GM12878 (cell line): ENCODE measurements at regions not wholly inside any gene's neighbourhood (a gene's known extent, or its start where the extent isn't known, plus 50 kb on each side); places are given as distances from the start of the nearest gene placed in this dataset.

Experiments used
- CEBPB ChIP-seq, 2 experiments: fragments of 150-350 bp in 1 of 2; IDR thresholded peaks; 2 replicates each; pipeline ENCODE4 v1.6.1; 2012 to 2014; ENCODE audit warnings: low read depth in 2 of 2, low read length in 2 of 2, borderline replicate concordance in 1 of 2, inconsistent platforms in 1 of 2
- CHD4 ChIP-seq: fragments of 200-600 bp; sonication (generic); IDR thresholded peaks from 2 replicates; pipeline ENCODE4 v1.6.1; 2016; ENCODE audit warnings: mild to moderate bottlenecking
- CREM ChIP-seq: IDR thresholded peaks from 2 replicates; pipeline ENCODE4 v1.6.1; 2014; ENCODE audit warnings: antibody characterized with exemption, low read depth
- FOXM1 ChIP-seq: IDR thresholded peaks from 2 replicates; pipeline ENCODE4 v1.6.1; 2012; ENCODE audit warnings: low read depth, mild to moderate bottlenecking, inconsistent platforms, low read length, moderate library complexity
- NFYB ChIP-seq: IDR thresholded peaks from 2 replicates; pipeline ENCODE4 v1.6.1; 2011; ENCODE audit warnings: low read depth, mild to moderate bottlenecking, low read length, improper control_type of control experiment, moderate library complexity; ENCODE audit not compliant: insufficient read depth
- POLR2A ChIP-seq: IDR thresholded peaks from 2 replicates; pipeline ENCODE4 v1.6.1; 2011; ENCODE audit warnings: low read depth, mild to moderate bottlenecking, low read length
- RB1 ChIP-seq: fragments of 450-650 bp; formaldehyde crosslinking; IDR thresholded peaks from 2 replicates; pipeline ENCODE4 v1.6.1; 2017; ENCODE audit warnings: mild to moderate bottlenecking, borderline replicate concordance
- SIX5 ChIP-seq: IDR thresholded peaks from 2 replicates; pipeline ENCODE4 v1.6.1; 2011; ENCODE audit warnings: mild to moderate bottlenecking, low read depth, low read length, moderate library complexity; ENCODE audit not compliant: severe bottlenecking
- SPI1 ChIP-seq: IDR thresholded peaks from 2 replicates; pipeline ENCODE4 v1.6.1; 2011; ENCODE audit warnings: low read depth, mild to moderate bottlenecking, low read length, moderate library complexity, borderline replicate concordance; ENCODE audit not compliant: insufficient read depth
- ZNF24 ChIP-seq: fragments of 450-650 bp; IDR thresholded peaks from 2 replicates; pipeline ENCODE4 v1.6.1; 2017; ENCODE audit warnings: antibody characterized with exemption, mild to moderate bottlenecking
- ZNF274 ChIP-seq: IDR thresholded peaks from one replicate; pipeline ENCODE4 v1.8.0; 2011; ENCODE audit not compliant: insufficient read length, insufficient read depth
- TF ChIP-seq, protein P1 (sequence below): IDR thresholded peaks from 2 replicates; pipeline ENCODE4 v1.6.1; 2012; ENCODE audit warnings: mild to moderate bottlenecking, low read depth, low read length
- TF ChIP-seq, protein P2 (sequence below): IDR thresholded peaks from 2 replicates; pipeline ENCODE4 v1.6.1; 2011; ENCODE audit warnings: borderline replicate concordance, low read depth, mild to moderate bottlenecking, moderate library complexity, low read length; ENCODE audit not compliant: insufficient read depth, poor library complexity, severe bottlenecking
- TF ChIP-seq, protein P3 (sequence below): fragments of 150-350 bp; IDR thresholded peaks from 2 replicates; pipeline ENCODE4 v1.6.1; 2014; ENCODE audit warnings: mild to moderate bottlenecking, low read depth, low read length
- TF ChIP-seq, protein P4 (sequence below): IDR thresholded peaks from 2 replicates; pipeline ENCODE4 v1.6.1; 2012; ENCODE audit warnings: low read depth, low read length, improper control_type of control experiment

DNA sequence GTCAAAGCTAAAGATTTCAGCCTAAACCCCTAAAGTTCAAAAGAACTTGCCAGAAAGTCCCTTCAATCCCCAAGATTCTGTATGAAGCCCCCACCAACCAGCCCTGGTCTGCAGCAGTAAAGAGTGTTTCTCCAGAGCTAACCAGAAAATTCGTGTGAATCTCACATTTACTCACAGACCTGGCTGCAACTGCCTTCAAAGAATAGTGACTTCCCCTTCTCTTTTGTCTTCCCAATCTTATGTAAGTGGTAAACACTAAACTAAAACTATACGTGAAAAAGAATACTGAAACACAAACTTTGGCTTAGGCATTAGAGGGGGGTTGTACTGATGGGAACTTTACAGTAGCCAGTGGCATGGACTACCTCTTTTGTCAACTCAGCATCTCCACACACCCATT is 50.6 kb upstream of the SETBP1 start (continued):
- TF ChIP-seq, protein P1, sequence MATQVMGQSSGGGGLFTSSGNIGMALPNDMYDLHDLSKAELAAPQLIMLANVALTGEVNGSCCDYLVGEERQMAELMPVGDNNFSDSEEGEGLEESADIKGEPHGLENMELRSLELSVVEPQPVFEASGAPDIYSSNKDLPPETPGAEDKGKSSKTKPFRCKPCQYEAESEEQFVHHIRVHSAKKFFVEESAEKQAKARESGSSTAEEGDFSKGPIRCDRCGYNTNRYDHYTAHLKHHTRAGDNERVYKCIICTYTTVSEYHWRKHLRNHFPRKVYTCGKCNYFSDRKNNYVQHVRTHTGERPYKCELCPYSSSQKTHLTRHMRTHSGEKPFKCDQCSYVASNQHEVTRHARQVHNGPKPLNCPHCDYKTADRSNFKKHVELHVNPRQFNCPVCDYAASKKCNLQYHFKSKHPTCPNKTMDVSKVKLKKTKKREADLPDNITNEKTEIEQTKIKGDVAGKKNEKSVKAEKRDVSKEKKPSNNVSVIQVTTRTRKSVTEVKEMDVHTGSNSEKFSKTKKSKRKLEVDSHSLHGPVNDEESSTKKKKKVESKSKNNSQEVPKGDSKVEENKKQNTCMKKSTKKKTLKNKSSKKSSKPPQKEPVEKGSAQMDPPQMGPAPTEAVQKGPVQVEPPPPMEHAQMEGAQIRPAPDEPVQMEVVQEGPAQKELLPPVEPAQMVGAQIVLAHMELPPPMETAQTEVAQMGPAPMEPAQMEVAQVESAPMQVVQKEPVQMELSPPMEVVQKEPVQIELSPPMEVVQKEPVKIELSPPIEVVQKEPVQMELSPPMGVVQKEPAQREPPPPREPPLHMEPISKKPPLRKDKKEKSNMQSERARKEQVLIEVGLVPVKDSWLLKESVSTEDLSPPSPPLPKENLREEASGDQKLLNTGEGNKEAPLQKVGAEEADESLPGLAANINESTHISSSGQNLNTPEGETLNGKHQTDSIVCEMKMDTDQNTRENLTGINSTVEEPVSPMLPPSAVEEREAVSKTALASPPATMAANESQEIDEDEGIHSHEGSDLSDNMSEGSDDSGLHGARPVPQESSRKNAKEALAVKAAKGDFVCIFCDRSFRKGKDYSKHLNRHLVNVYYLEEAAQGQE = no peak
- TF ChIP-seq, protein P2, sequence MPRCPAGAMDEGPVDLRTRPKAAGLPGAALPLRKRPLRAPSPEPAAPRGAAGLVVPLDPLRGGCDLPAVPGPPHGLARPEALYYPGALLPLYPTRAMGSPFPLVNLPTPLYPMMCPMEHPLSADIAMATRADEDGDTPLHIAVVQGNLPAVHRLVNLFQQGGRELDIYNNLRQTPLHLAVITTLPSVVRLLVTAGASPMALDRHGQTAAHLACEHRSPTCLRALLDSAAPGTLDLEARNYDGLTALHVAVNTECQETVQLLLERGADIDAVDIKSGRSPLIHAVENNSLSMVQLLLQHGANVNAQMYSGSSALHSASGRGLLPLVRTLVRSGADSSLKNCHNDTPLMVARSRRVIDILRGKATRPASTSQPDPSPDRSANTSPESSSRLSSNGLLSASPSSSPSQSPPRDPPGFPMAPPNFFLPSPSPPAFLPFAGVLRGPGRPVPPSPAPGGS = no peak
- TF ChIP-seq CHD4 (no peak), ZNF24 (no peak), RB1 (no peak), ZNF274 (no peak), POLR2A (no peak), CREM (no peak), NFYB (no peak), CEBPB (IDR thresholded peaks at IDR 0.05; ENCODE audit: borderline replicate concordance in 1 of 2, low read depth in 2 of 2, low read length in 2 of 2) (no peak), SIX5 (no peak), FOXM1 (no peak), SPI1 (0 out of 2 replicates have a peak, but pooled peaks have one; percentile 26)
- TF ChIP-seq, protein P3, sequence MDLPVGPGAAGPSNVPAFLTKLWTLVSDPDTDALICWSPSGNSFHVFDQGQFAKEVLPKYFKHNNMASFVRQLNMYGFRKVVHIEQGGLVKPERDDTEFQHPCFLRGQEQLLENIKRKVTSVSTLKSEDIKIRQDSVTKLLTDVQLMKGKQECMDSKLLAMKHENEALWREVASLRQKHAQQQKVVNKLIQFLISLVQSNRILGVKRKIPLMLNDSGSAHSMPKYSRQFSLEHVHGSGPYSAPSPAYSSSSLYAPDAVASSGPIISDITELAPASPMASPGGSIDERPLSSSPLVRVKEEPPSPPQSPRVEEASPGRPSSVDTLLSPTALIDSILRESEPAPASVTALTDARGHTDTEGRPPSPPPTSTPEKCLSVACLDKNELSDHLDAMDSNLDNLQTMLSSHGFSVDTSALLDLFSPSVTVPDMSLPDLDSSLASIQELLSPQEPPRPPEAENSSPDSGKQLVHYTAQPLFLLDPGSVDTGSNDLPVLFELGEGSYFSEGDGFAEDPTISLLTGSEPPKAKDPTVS = peak; percentile 81; the same call in 1 of the 2 replicates
- TF ChIP-seq, protein P4, sequence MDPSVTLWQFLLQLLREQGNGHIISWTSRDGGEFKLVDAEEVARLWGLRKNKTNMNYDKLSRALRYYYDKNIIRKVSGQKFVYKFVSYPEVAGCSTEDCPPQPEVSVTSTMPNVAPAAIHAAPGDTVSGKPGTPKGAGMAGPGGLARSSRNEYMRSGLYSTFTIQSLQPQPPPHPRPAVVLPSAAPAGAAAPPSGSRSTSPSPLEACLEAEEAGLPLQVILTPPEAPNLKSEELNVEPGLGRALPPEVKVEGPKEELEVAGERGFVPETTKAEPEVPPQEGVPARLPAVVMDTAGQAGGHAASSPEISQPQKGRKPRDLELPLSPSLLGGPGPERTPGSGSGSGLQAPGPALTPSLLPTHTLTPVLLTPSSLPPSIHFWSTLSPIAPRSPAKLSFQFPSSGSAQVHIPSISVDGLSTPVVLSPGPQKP = no peak
- TF ChIP-seq, all 136 proteins: peak for 8
